ENCODE measurements at regions not wholly inside any gene's neighbourhood (a gene's known extent, or its start where the extent isn't known, plus 50 kb on each side); places are given as distances from the start of the nearest gene placed in this dataset.

- Mint-ChIP-seq H3K27ac (ENCODE audit: unreplicated experiment) (no peak overlapping the region), H3K4me1 (ENCODE audit: low read depth, unreplicated experiment) (no peaks in the 10 kb centered on the region), H3K27me3 (ENCODE audit: unreplicated experiment) (no peaks in the 10 kb centered on the region), H3K4me3 (ENCODE audit: low read depth, unreplicated experiment) (no peak overlapping the region), H3K36me3 (ENCODE audit: insufficient read depth, unreplicated experiment) (no peaks in the 10 kb centered on the region), H3K9me3 (ENCODE audit: low read depth, unreplicated experiment) (peaks cover 2% of the 10 kb centered on the region)
- DNase-seq, result no peak
- no TSS peak for BruUV-seq (replicated peaks)
- TF ChIP-seq CTCF (IDR thresholded peaks at IDR 0.05; ENCODE audit: unreplicated experiment), result no peak
- CTCF ChIA-PET, result no interaction called here
- intact Hi-C loops (cut with micrococcal nuclease; ENCODE audit: unreplicated experiment), result no loop called here
Observed at GRCh38 chr6:67593247-67593646, 1041.8 kb upstream of the ADGRB3 start.

- intact Hi-C loops (cut with micrococcal nuclease; ENCODE audit: unreplicated experiment), result no loop called here
- Mint-ChIP-seq H3K4me1 (ENCODE audit: low read depth, unreplicated experiment) (no peaks in the 10 kb centered on the region), H3K9me3 (ENCODE audit: low read depth, unreplicated experiment) (peaks cover 4% of the 10 kb centered on the region), H3K4me3 (ENCODE audit: low read depth, unreplicated experiment) (no peak overlapping the region), H3K27me3 (ENCODE audit: unreplicated experiment) (no peaks in the 10 kb centered on the region), H3K36me3 (ENCODE audit: insufficient read depth, unreplicated experiment) (no peaks in the 10 kb centered on the region), H3K27ac (ENCODE audit: unreplicated experiment) (no peak overlapping the region)
- BruUV-seq (replicated peaks), result no TSS peak
- CTCF ChIA-PET, result no interaction called here
- DNase-seq, result no peak
- no peak for TF ChIP-seq CTCF (IDR thresholded peaks at IDR 0.05; ENCODE audit: unreplicated experiment)
Observed at GRCh38 chr6:67591910-67592309, 1043.2 kb upstream of the ADGRB3 start.

GRCh38 chr6:67567842-67568241 lies 1067.2 kb upstream of the ADGRB3 start:
- Mint-ChIP-seq H3K4me3 (ENCODE audit: low read depth, unreplicated experiment) (no peak overlapping the region), H3K4me1 (ENCODE audit: low read depth, unreplicated experiment) (no peaks in the 10 kb centered on the region), H3K36me3 (ENCODE audit: insufficient read depth, unreplicated experiment) (no peaks in the 10 kb centered on the region), H3K27me3 (ENCODE audit: unreplicated experiment) (no peaks in the 10 kb centered on the region), H3K9me3 (ENCODE audit: low read depth, unreplicated experiment) (peaks cover 3% of the 10 kb centered on the region), H3K27ac (ENCODE audit: unreplicated experiment) (no peak overlapping the region)
- DNase-seq, result no peak
- TF ChIP-seq CTCF (IDR thresholded peaks at IDR 0.05; ENCODE audit: unreplicated experiment), result no peak
- no TSS peak for BruUV-seq (replicated peaks)
- intact Hi-C loops (cut with micrococcal nuclease; ENCODE audit: unreplicated experiment), result no loop called here
- CTCF ChIA-PET, result no interaction called here

GRCh38 chr6:67563671-67564070 lies 1071.4 kb upstream of the ADGRB3 start:
- DNase-seq, result no peak
- intact Hi-C loops (cut with micrococcal nuclease; ENCODE audit: unreplicated experiment), result no loop called here
- CTCF ChIA-PET, result no interaction called here
- no peak for TF ChIP-seq CTCF (IDR thresholded peaks at IDR 0.05; ENCODE audit: unreplicated experiment)
- H3K4me3 Mint-ChIP-seq (ENCODE audit: low read depth, unreplicated experiment), result no peak overlapping the region
- H3K4me1 Mint-ChIP-seq (ENCODE audit: low read depth, unreplicated experiment), result no peaks in the 10 kb centered on the region
- H3K9me3 Mint-ChIP-seq (ENCODE audit: low read depth, unreplicated experiment), result no peaks in the 10 kb centered on the region
- no peaks in the 10 kb centered on the region for H3K36me3 Mint-ChIP-seq (ENCODE audit: insufficient read depth, unreplicated experiment)
- no TSS peak for BruUV-seq (replicated peaks)
- no peaks in the 10 kb centered on the region for H3K27me3 Mint-ChIP-seq (ENCODE audit: unreplicated experiment)
- no peak overlapping the region for H3K27ac Mint-ChIP-seq (ENCODE audit: unreplicated experiment)

- H3K4me3 Mint-ChIP-seq (ENCODE audit: low read depth, unreplicated experiment), result no peak overlapping the region
- intact Hi-C loops (cut with micrococcal nuclease; ENCODE audit: unreplicated experiment), result no loop called here
- TF ChIP-seq CTCF (IDR thresholded peaks at IDR 0.05; ENCODE audit: unreplicated experiment), result no peak
- H3K4me1 Mint-ChIP-seq (ENCODE audit: low read depth, unreplicated experiment), result no peaks in the 10 kb centered on the region
- no TSS peak for BruUV-seq (replicated peaks)
- H3K9me3 Mint-ChIP-seq (ENCODE audit: low read depth, unreplicated experiment), result peaks cover 12% of the 10 kb centered on the region
- H3K36me3 Mint-ChIP-seq (ENCODE audit: insufficient read depth, unreplicated experiment), result no peaks in the 10 kb centered on the region
- no peak for DNase-seq
- no peak overlapping the region for H3K27ac Mint-ChIP-seq (ENCODE audit: unreplicated experiment)
- no peaks in the 10 kb centered on the region for H3K27me3 Mint-ChIP-seq (ENCODE audit: unreplicated experiment)
- CTCF ChIA-PET, result no interaction called here
Observed at GRCh38 chr6:67560068-67560467, 1075.0 kb upstream of the ADGRB3 start.

Measured in Calu3 (cell line).